ENCODE measurements at regions not wholly inside any gene's neighbourhood (a gene's known extent, or its start where the extent isn't known, plus 50 kb on each side); places are given as distances from the start of the nearest gene placed in this dataset.

- TF ChIP-seq CTCF (IDR thresholded peaks at IDR 0.05) (no peak), POLR2A (IDR thresholded peaks at IDR 0.05) (no peak)
Observed at GRCh38 chr5:39657943-39658342, 233.2 kb upstream of the DAB2 start.

Data from uterus (tissue), 2 donors.